ENCODE measurements at regions not wholly inside any gene's neighbourhood (a gene's known extent, or its start where the extent isn't known, plus 50 kb on each side); places are given as distances from the start of the nearest gene placed in this dataset.

DNA sequence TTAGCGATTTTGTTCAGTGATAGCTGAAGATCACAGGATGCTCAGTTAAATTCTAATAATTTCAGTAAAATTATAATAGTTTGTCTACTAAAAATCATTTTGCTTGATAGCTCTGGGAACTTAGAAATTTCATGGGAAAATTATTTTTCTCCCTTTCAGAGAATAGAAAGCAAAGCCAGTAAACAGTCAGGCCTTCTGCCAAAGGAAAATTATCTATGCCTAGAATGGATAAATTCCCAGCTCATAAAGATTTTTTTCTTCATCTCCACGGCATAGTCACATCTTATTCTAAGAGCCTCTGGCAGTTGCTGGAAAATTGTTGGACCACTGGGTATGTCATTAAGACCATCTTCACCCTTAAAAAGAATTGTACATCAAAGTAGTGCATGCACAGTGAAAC is 169.6 kb upstream of the ANO3 start:
- no peak for DNase-seq (ENCODE audit: low spot score)

GRCh38 chr11:26186389-26186788 is 145.5 kb upstream of the ANO3 start:
- DNase-seq (ENCODE audit: low spot score) = no peak

DNA sequence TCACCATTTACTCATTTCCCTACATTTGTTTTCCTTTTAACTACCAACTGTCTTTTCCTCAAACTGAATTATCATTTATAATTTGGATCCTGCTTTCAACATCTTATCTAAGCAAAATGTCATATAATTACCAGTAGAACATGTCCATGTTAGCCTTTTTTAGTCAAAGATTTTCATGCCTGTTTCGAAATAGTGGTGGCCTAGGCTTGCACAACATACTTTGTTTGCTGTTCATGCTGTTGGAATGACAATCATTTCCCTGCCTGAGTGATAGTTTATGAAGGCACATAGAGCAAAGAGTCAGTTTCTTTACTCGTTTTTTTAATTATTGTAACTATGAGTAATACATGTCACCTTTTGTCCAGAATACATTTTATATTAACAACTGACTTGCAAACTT is 144.3 kb upstream of the ANO3 start:
- DNase-seq (ENCODE audit: low spot score) = no peak

DNA sequence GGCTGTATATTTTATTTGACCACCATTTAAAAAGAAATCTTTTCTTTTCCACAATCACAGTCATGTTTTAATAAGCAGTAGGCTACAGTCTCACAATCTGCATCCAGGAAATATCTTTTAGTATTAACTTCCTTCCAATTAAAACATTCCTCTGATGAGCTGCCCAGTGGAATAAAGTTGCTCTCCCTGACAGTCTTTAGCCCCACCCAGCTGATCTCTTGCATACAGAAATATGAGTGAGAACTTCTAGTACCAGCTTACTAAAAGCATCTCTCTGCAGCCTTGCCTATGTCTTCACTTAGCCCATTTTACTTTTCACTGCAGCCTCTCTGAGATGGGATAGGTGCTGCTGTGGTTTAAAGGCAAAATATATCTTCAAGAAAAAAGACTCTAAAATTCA is 143.4 kb upstream of the ANO3 start:
- no peak for DNase-seq (ENCODE audit: low spot score)

- no peak for DNase-seq (ENCODE audit: low spot score)
Observed at GRCh38 chr11:26191193-26191592, 140.7 kb upstream of the ANO3 start.

DNA sequence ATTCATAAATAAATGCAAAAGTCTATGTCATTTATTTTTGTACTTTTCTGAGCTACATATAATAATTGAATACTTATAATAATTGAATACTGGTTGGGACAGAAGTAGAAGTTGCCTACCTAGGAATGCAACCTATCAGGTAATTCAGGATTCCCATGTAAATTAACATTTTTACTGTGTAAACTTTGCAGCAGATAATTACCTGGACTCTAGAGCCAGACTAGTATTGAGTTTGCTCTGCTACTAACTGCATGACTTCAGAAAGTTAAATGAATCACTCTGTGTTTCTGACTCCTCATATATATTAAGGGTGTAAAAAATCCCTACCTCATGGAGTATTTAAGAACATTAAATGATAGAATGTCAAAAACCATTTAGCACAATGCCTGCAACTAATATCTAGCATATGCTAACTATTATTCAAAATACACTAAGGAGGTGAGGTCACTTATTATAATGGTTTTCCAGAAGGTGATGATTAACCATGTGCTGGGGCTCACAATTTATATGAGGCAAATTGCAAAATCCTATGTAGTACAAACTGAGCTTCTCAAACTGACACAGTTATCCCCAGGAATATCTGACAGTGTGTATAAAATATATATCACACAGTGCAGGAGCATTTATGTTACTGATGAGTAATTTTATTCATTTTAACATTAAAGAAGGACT is 138.1 kb upstream of the ANO3 start:
- DNase-seq (ENCODE audit: low spot score) = no peak

GRCh38 chr11:26194881-26195280 is 137.0 kb upstream of the ANO3 start:
- DNase-seq (ENCODE audit: low spot score) = no peak

DNA sequence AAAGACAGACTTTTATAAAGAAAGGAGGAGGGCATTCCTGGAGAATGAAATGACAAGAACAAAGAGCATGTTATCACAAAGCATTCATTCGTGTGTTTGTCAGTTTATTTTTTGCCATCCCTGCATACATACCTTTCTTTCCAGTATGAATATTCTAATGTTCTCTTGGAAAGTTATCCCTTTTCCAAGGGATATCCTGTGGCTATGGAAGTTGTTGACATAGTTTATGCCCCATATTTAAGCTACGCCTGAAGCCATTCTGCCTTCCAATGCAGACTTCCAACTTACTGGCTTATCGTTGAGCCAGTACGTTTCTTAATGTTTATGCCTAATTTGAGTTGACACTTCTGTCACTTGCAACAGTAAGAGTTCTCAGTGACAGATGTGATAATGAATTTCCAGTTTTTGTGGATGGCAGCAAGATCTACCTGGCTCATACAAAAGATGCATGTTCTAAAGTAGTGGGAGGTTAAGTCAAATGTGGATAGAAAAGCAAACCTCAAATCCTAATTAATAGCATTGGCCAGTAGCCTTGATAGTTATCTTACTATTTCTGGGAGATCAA is 133.3 kb upstream of the ANO3 start:
- no peak for DNase-seq (ENCODE audit: low spot score)

- no peak for DNase-seq (ENCODE audit: low spot score)
Observed at GRCh38 chr11:26199331-26200095, 132.4 kb upstream of the ANO3 start.

DNA sequence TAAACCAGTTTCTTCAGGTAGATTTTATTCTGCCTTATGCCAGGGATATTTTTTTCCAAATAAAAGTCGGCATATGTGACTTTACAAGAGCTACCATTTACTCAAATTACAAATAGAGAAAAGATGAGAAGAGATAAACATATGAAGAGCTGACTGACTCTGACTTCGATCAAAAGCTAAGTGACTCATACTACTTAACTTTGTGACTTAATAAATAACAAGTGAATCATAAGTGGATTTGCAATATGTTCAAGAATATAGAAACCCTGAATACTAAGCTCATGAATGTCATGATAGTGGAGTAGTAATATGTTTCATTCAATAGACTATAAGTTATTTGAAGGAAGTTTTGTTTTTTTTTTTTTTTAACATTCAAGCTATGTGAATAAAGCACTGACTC is 130.5 kb upstream of the ANO3 start:
- no peak for DNase-seq (ENCODE audit: low spot score)

GRCh38 chr11:26202754-26203153 is 129.2 kb upstream of the ANO3 start:
- no peak for DNase-seq (ENCODE audit: low spot score)

- no peak for DNase-seq (ENCODE audit: low spot score)
Observed at GRCh38 chr11:26204101-26204500, 127.8 kb upstream of the ANO3 start.

DNA sequence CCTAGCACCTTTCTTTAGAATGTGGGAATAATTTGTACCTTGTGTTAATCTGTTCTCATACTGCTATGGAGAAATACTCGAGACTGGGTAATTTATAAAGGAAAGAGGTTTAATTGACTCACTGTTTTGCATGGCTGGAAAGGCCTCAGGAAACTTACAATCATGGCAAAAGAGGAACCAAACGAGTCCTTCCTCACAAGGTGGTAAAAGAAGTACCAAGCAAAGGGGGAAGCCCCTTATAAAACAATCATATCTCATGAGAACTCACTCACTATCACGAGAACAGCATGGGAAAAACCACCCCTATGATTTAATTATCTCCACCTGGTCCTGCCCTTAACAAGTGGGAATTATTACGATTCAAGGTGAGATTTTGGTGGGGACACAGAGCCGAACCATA is 127.1 kb upstream of the ANO3 start:
- DNase-seq (ENCODE audit: low spot score) = no peak

DNA sequence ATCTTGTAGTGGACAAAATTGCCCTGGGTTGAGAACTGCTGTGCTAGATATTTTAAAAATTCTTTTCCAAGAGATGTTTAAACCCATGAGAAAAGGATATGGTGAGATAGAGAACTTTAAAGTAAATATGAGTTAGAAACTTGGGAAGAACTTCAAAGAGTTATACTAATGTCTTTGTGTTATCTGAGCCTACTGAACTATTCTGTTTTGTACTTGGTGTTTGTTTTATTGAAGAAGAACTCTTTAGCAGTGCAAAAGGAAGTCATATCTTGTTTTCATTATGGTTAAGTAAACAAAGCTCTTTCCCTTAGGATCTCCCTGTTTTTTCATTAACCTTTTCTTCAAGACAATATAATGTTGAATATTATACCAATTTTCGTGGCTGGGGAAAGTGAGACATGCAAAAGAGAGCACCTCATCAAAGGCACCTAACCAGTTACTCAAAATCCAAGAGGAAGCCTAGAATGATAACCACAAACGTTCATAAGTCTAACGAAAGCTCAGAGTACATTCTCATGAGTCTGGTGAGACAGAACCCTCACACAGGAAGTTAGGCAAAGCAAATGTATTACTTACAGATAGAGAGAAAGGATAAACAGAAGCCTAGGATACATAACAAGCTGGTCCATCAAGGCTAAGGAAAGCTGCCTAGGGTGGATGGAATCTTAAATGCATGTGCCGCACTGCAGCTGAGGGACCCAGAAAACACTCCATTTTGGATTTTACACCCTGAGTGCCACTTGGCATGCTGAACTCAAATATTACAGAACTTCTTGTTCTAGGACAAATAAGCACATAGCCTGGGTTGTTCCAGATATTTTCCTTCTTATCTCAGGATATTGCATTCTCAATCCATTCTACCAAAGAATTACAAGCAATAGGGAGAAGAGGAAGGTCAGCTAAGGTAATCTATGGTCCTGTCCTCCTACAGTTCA is 112.5 kb upstream of the ANO3 start:
- no peak for DNase-seq (ENCODE audit: low spot score)

DNA sequence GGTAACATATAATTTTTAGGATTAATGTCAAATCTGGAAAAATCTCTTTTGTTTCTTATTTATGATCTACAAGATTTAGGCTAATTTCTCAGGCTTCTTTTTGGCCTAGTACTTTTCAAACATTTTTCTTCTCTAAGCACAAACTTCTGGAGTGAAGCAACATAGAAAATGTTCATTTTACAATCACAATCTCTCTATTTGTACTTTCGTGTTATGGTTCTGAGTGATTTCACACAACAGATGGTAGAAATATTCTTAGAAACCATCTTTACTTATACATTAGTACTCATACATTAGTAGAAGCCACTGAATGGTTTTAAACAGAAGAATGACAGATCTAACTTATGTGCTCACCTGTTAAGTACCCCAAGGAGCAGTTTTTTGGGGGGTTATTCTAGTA is 106.3 kb upstream of the ANO3 start:
- DNase-seq (ENCODE audit: low spot score) = no peak

DNA sequence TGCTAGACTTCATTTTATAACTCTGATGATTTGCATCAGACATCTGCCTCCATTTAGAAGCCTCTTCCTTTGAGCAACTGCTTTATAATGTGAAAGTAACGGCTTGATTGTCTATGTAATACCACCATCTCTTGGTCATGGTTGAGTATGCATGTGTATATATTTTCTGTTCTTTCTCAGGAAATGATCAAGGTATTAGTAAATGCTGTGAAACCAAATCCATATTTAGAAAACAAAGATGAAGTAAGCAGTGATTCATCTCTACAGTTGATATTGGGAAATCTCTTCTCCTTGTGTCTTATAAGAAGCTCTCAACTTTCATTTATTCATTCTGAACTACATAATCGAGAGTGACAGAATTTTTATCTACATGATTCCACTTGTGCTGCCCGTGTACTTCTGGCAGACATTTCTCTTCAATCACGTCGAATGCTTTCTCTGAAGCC is 104.6 kb upstream of the ANO3 start:
- no peak for DNase-seq (ENCODE audit: low spot score)

GRCh38 chr11:26227883-26228502 is 103.9 kb upstream of the ANO3 start:
- DNase-seq (ENCODE audit: low spot score) = no peak

DNA sequence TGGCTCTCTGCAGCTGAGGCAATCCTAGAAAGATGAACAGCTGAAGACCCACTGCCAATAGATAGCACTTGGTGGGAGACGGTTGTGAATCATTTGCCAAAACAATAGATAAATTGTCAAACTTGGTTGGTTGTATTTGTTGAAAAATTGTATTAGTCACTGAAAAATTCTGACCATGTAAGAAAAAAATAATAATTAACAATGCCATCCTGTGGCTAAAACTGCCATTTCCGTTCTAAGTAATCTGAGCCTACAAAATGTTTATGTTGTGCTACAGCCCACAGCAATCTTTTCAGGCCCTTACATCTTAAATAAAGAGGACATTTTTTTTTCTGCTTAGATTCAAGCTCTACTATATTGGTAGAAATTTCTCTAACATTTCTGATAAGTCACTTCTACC is 103.2 kb upstream of the ANO3 start:
- no peak for DNase-seq (ENCODE audit: low spot score)

DNA sequence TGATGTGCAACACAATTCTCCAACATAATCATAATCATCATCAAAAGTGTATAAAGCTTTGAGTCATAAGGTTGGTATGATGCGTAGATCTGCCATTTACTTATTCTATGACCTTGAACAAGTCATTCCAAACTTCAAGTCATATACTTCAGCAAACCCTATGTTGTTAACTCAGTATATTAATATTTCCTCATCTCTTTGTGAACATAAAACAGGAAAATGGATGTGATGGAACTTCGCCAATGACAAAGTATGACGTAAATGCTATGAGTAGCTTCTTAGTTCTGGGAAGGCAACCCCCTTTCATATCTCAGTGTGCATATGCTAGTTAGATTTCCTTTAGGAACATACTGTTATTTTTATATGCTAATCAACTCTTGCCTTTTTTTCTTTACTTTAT is 102.7 kb upstream of the ANO3 start:
- DNase-seq (ENCODE audit: low spot score) = no peak

DNA sequence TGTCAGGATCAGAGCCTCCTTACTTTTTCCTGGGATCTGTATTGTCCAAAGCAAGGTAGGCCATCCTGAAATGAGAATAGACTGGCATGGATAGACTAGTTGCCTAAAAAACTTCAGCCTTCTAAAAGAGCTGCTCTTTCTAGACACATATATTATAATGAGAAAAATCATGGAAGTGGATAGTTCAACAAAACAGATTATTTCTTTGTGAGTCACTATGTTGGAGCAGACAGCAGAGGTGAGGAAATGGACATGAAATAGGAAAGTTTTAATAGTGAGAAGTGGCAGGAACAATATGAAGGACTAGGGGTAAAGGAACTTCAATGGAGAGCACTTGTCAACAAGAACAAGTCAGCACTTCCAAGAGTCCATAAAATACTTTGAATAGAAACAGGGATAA is 101.9 kb upstream of the ANO3 start:
- no peak for DNase-seq (ENCODE audit: low spot score)

DNA sequence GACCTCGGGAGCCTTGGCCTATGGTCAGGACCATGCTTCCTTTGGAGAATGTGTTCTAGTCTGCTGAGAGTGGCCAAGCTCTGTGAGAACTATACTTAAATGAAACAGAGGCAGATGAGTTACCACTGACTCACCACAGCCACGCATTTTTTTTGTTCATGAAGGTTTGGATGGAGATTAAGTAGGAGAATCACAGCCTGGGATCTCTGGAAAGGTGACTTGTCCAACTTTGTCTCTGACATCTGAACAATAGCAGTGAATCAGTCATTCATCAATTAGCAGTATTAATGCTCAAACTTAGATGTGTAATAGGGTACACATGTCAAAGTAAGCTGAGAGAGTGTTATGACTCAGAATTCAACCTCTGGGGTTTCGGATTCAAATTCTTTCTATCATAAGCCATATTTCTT is 100.7 kb upstream of the ANO3 start:
- no peak for DNase-seq (ENCODE audit: low spot score)

DNA sequence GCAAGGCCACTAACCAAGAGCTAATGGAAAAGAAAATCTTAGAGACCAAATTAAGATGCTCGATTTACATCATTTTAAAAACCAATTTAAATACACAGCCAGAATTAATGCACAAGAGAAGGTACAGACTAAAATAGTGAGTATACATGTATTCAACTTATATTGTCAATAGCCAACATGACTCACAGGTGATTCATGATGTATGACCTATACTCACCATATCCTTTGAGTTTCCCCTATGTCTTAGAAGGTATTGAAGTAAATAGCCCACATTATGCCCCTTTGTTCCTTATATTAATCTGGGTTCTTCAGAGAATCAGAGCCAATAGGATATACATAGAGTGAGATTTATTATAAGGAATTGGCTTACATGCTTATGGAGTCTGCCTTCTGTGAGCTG is 97.5 kb upstream of the ANO3 start:
- DNase-seq (ENCODE audit: low spot score) = no peak

Data from D341Med (cell line).